Nephron progenitor cell (in vitro differentiated cells): ENCODE measurements at regions not wholly inside any gene's neighbourhood (a gene's known extent, or its start where the extent isn't known, plus 50 kb on each side); places are given as distances from the start of the nearest gene placed in this dataset.
A peak's percentile ranks its signal among the peaks of the same experiment; 100 is the strongest.

ENCODE experiments used
- DNase-seq: peaks from one replicate; pipeline ENCODE4 v3.0.0; 2021
- H3K27ac Mint-ChIP-seq: 2 replicates; pipeline ENCODE4 v1.8.0; 2021; ENCODE audit warnings: mild to moderate bottlenecking, moderate library complexity, mixed read lengths
- H3K27me3 Mint-ChIP-seq: 2 replicates; pipeline ENCODE4 v1.8.0; 2021; ENCODE audit warnings: mild to moderate bottlenecking, low read depth, mixed read lengths; ENCODE audit not compliant: poor library complexity
- H3K36me3 Mint-ChIP-seq: 2 replicates; pipeline ENCODE4 v1.8.0; 2021; ENCODE audit warnings: low read depth, mixed read lengths
- H3K4me1 Mint-ChIP-seq: 2 replicates; pipeline ENCODE4 v1.8.0; 2021; ENCODE audit warnings: mixed read lengths
- H3K4me3 Mint-ChIP-seq: 2 replicates; pipeline ENCODE4 v1.8.0; 2021; ENCODE audit warnings: mild to moderate bottlenecking, moderate library complexity, mixed read lengths
- H3K9me3 Mint-ChIP-seq: 2 replicates; pipeline ENCODE4 v1.8.0; 2021; ENCODE audit warnings: mild to moderate bottlenecking, moderate library complexity, mixed read lengths
- CTCF ChIP-seq: fragments of 200-600 bp; sonication (generic); IDR thresholded peaks from 2 replicates; pipeline ENCODE4 v1.5.0; 2021; ENCODE audit warnings: antibody characterized with exemption

GRCh38 chr9:87123830-87124229 is 176.5 kb upstream of the GAS1 start:
- no peak overlapping the region for H3K4me3 Mint-ChIP-seq
- no peak for TF ChIP-seq CTCF
- no peak for DNase-seq
- peaks cover 76% of the 10 kb centered on the region for H3K4me1 Mint-ChIP-seq
- H3K27ac Mint-ChIP-seq, result no peak overlapping the region
- H3K36me3 Mint-ChIP-seq, result no peaks in the 10 kb centered on the region
- no peaks in the 10 kb centered on the region for H3K9me3 Mint-ChIP-seq
- H3K27me3 Mint-ChIP-seq, result peaks cover 4% of the 10 kb centered on the region

GRCh38 chr9:87125819-87126218 is 178.5 kb upstream of the GAS1 start:
- peak overlapping the region; percentile 13 for H3K27ac Mint-ChIP-seq
- peaks cover 6% of the 10 kb centered on the region for H3K36me3 Mint-ChIP-seq
- peaks cover 10% of the 10 kb centered on the region for H3K9me3 Mint-ChIP-seq
- H3K4me3 Mint-ChIP-seq, result no peak overlapping the region
- peaks cover 73% of the 10 kb centered on the region for H3K4me1 Mint-ChIP-seq
- H3K27me3 Mint-ChIP-seq, result peaks cover 4% of the 10 kb centered on the region
- no peak for TF ChIP-seq CTCF
- no peak for DNase-seq

GRCh38 chr9:87127543-87127942 is 180.2 kb upstream of the GAS1 start:
- Mint-ChIP-seq H3K4me1 (peaks cover 62% of the 10 kb centered on the region), H3K36me3 (peaks cover 18% of the 10 kb centered on the region)

GRCh38 chr9:87127978-87128614 is 180.8 kb upstream of the GAS1 start:
- Mint-ChIP-seq H3K27me3 (peaks cover 4% of the 10 kb centered on the region), H3K36me3 (peaks cover 24% of the 10 kb centered on the region), H3K9me3 (peaks cover 32% of the 10 kb centered on the region), H3K4me3 (no peak overlapping the region), H3K27ac (no peak overlapping the region), H3K4me1 (peaks cover 56% of the 10 kb centered on the region)
- no peak for DNase-seq
- TF ChIP-seq CTCF, result no peak

More at GRCh38 chr9:87127543-87127942, 180.2 kb upstream of the GAS1 start:
- H3K9me3 Mint-ChIP-seq, result peaks cover 26% of the 10 kb centered on the region
- no peak for DNase-seq
- no peak overlapping the region for H3K27ac Mint-ChIP-seq
- TF ChIP-seq CTCF, result no peak
- H3K27me3 Mint-ChIP-seq, result peaks cover 4% of the 10 kb centered on the region
- H3K4me3 Mint-ChIP-seq, result no peak overlapping the region

GRCh38 chr9:87128844-87129493 is 181.7 kb upstream of the GAS1 start:
- no peak overlapping the region for H3K4me3 Mint-ChIP-seq
- peaks cover 6% of the 10 kb centered on the region for H3K27me3 Mint-ChIP-seq
- H3K9me3 Mint-ChIP-seq, result peaks cover 40% of the 10 kb centered on the region
- peaks cover 47% of the 10 kb centered on the region for H3K4me1 Mint-ChIP-seq
- peaks cover 29% of the 10 kb centered on the region for H3K36me3 Mint-ChIP-seq
- no peak for DNase-seq
- peak overlapping the region; percentile 7 for H3K27ac Mint-ChIP-seq
- TF ChIP-seq CTCF, result no peak

GRCh38 chr9:87135074-87135473 is 187.8 kb upstream of the GAS1 start:
- Mint-ChIP-seq H3K36me3 (peaks cover 29% of the 10 kb centered on the region), H3K27ac (no peak overlapping the region), H3K4me1 (peaks cover 38% of the 10 kb centered on the region), H3K4me3 (no peak overlapping the region), H3K9me3 (peaks cover 46% of the 10 kb centered on the region), H3K27me3 (peaks cover 7% of the 10 kb centered on the region)
- no peak for DNase-seq
- TF ChIP-seq CTCF, result no peak
